ENCODE measurements at regions not wholly inside any gene's neighbourhood (a gene's known extent, or its start where the extent isn't known, plus 50 kb on each side); places are given as distances from the start of the nearest gene placed in this dataset.

DNA sequence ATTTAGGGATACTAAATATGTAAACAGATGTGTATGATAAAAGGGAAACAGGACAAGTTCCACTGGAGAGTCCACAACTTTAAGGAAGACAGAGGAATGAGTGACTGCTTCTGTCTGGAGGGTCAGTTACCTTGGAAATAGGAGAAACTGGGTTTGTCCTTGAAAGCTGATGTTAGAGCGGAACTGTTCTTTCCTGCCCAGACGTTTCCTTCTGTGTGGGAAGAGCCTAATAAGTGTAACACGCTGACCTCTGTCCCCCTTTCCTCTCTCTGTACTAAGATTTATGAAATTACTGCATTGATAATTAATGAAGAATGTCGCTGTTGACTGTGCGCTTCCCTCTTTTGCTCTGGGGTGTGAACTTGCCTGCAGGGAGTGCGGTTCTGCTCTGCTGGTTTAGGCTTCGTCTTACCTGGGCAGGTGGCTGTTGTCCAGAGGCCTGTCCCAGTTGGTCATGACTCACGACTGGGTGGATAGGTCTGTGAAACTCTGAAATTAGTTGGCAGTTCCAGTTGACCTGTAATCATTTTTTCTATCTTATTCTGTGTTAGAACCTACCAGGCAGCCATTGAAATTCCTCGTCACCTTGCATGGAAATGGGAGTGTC is 126.8 kb downstream of the MTRR start:
- TF ChIP-seq, protein P1, sequence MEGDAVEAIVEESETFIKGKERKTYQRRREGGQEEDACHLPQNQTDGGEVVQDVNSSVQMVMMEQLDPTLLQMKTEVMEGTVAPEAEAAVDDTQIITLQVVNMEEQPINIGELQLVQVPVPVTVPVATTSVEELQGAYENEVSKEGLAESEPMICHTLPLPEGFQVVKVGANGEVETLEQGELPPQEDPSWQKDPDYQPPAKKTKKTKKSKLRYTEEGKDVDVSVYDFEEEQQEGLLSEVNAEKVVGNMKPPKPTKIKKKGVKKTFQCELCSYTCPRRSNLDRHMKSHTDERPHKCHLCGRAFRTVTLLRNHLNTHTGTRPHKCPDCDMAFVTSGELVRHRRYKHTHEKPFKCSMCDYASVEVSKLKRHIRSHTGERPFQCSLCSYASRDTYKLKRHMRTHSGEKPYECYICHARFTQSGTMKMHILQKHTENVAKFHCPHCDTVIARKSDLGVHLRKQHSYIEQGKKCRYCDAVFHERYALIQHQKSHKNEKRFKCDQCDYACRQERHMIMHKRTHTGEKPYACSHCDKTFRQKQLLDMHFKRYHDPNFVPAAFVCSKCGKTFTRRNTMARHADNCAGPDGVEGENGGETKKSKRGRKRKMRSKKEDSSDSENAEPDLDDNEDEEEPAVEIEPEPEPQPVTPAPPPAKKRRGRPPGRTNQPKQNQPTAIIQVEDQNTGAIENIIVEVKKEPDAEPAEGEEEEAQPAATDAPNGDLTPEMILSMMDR (IDR thresholded peaks at IDR 0.05): no peak
- TF ChIP-seq POLR2A (IDR thresholded peaks at IDR 0.05): no peak
- no peak for TF ChIP-seq POLR2AphosphoS5 (IDR thresholded peaks at IDR 0.05; ENCODE audit: insufficient read depth in 1 of 2, low read depth in 1 of 2)
